ENCODE measurements at regions not wholly inside any gene's neighbourhood (a gene's known extent, or its start where the extent isn't known, plus 50 kb on each side); places are given as distances from the start of the nearest gene placed in this dataset.
A peak's percentile ranks its signal among the peaks of the same experiment; 100 is the strongest.

DNA sequence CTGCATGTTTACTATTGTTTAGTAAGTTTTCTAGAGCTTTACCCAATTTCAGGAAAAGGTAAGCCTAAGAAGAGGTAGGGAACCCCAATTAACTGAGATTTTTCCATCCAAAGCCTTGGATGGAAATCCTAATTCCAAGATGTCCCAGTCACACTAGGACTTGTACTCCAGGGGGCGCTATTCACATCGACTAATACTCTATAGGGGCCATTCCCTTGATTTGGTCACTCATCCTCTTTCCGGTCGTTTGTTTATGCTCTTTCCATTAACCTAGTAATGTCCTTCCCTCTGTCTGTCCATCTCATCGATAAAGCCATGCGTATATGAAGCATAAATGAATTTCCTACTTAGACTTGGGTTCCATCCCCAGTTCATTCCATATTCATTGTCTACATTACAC is 80.8 kb upstream of the FUCA2 start:
- no peak for DNase-seq

- no peak for DNase-seq
Observed at GRCh38 chr6:143591441-143591840, 79.9 kb upstream of the FUCA2 start.

DNA sequence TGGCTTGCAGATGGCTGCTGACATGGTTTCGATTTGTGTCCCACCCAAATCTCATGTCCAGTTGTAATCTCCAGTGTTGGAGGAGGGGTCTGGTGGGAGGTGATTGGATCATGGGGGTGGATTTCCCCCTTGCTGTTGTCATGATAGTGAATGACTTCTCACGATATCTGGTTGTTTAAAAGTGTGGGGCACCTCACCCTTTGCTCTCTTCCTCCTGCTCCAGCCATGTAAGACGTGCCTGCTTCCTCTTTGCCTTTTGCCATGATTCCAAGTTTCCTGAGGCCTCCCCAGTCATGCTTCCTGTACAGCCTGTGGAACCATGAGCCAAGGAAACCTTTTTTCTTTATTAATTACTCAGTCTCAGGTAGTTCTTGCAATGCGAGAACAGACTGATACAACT is 77.6 kb upstream of the FUCA2 start:
- DNase-seq = no peak

DNA sequence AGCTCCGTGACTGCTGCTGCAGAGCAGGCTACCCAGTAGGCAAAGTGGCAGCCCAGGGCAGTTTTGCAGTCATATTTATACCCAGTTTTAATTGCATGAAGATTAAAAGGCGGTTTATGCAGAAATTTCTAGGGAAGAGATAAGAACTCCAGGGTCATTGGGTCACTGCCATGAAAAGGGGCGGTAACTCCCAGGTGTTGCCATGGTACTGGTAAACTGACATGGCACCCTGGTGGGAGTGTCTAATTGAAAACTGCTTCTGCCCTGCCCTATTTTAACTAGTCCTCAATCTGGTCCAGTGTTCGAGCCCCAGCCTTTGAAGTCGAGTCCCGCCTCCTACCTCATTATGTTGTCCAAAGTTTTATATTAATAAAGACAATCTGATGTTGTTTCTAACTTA is 75.0 kb upstream of the FUCA2 start:
- no peak for DNase-seq

DNA sequence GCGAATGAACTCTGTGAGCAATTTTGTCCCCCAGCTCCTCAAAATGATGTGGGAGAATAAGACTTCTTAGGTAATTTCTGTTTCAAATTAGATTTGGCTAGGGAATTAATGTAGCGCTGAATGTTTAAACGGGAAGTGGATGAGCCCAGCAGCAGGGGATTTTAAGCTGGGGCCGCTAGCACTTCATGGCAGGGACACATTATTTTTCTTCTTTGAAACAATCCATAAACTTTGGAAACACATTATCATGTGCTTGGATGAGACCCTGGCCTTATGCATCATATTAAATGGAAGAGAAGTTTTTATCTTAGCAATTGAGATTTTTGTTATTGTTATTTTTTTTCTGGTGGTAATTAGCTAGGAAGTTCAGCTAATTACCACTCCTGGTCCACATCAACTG is 74.2 kb upstream of the FUCA2 start:
- DNase-seq = no peak

- no peak for DNase-seq
Observed at GRCh38 chr6:143585241-143585640, 73.7 kb upstream of the FUCA2 start.

- DNase-seq = no peak
Observed at GRCh38 chr6:143583542-143584327, 72.2 kb upstream of the FUCA2 start.

DNA sequence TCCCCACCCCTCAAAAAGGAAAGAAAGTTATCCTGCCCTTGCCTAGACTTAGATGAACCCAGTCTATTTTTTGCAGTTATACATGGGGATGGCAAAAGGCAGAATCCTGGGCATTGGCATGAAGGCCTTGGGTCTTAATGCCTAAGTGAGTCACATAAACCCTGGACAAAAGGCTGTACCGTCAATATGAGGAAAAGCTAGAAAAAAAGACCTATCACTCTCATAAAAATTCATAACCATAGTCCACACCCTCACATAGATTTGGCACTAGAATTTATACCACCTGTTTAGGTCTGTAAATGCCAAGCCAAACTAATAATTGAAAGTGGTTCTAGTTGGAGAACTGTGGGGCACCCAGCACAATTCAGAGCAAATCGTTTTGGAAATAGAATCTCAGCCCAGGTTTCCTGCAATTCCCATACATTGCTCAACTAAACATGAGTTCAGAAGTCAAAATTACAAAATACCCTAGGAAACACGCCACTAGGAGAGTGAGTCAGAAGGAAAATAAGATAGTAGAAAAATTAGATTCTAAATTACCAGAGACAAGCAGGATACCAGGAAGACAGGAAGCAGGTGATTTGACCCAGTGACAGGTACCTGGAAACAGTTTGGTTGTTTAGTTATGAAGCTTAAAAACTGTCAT is 70.4 kb upstream of the FUCA2 start:
- no peak for DNase-seq

GRCh38 chr6:143579703-143580102 is 68.2 kb upstream of the FUCA2 start:
- no peak for DNase-seq

- no peak for DNase-seq
Observed at GRCh38 chr6:143578054-143578453, 66.5 kb upstream of the FUCA2 start.

DNA sequence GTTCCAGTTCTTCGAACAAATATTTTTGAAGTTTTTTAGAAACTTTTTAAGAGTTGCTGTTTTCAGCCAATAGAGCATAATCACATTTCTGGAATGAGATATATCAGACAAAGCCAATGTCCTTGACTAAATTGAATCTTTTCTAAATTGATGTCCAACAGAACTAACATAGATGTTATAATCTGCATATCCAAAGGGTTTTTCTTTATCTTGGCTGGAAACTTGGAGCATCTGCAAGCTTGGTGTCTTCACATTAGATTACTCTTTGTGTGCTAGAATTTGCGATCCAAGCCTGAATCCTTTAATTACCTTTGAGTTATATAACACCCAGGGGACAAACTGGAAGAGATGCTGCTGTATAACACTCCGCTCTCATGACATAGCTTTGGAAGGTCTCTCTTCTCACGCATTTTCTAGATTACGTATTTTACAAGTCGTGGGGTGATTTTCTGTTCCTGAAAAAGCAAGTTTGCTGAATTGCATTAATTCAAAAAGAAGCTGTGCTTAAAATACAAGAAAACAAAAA is 64.4 kb upstream of the FUCA2 start:
- DNase-seq = no peak

DNA sequence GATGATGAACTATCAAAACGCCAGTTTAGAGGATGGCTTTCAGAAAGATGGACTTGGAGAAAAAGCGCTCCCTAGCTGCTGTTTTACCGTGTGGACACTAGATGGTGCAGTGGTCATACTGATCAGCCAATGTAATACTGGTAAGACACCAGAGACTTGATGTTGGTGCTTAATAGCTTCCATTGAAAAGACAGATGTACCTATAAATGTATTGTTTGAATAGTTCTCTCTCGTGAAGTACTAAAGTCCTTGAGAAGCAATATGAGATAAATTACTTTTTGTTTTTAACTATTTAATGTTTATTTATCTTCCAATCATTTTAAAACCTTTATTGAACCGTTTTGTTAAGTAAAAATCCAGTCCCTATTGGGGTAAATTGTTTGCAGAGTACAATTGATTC is 63.9 kb upstream of the FUCA2 start:
- peak in 1 of 2 experiments; percentile 17 for DNase-seq

DNA sequence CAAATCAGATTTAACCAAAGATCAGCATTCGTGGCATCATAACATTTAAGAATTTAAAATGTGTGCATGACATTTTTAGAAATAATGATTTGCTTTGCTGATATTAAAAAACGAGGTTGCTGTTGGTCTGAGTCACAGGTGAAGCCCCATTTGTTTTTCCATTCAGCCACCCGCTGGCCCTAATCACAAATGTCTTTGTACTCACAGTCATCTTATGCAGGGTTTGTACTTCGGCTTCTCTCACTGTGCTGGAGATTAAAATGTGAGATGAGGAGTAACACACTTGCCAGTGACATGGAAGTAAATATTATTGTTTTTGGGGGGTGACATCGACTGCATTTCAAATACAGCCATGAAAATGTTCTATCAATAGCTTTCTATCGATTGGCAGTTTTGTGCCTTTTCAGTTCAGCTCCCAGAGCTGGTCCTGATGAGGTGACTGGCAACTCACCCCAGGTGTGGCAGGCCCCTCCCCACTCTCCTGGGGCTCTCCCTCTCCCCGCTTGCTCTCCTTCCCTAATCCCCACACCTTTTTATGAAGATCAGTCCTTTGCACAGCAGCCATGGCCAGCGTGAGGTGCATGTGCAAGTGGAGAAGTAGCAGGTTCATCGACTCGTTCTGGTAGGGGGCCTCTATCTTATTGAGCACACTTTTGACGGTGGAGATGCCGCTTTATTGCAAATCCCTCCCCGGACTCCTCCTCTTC is 58.8 kb upstream of the FUCA2 start:
- no peak for DNase-seq

DNA sequence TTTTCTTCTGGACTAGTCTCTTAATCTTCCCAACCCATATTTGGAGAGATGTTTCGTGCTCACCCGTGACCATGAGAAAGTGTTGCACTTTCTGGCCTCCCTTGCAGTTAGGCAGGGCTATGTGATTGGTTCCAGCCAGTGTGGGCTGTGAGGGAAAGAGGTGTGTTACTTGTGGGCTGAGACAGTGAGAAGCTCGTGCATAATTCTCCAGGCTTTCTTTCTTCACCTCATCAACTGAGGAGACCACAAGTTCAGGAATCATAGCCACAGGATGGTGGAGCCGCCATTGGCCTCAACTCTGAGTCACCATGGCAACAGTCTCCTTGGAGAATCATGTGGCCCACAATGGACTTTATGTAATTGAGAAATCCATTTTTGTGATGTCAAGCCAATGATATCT is 57.5 kb upstream of the FUCA2 start:
- no peak for DNase-seq

DNA sequence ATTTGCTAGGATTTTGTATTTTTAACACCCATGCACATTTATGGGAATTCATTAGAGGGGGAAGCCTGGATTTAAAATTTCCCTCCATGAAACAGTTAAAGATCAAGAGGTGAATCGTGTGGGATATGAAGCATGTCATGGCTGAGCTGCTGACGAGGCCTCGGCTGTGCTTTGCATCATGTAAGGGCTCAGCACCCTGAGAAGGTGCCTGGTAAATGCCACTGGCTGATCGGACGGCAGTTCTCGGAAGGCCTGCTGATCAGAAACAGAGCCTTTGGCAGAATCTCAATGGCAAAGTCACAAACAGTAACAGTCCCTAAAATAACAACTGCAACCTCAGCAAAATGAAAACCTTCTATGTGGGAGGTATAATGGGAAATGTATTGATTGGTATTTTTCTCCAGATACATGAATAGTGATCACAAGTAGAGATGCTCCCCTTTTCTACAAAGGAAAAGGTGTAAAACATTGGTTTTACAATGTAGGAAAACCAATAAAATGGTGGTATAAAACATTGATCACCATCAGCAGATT is 53.0 kb upstream of the FUCA2 start:
- DNase-seq = no peak

- no peak for DNase-seq
Observed at GRCh38 chr6:143562143-143562542, 50.6 kb upstream of the FUCA2 start.

Measured in activated CD4-positive, alpha-beta T cell treated with anti-CD3 and anti-CD28 coated beads, Interleukin-2, amount 50 U/mL, for 48 hours (primary cell).